A673 (cell line): ENCODE measurements at regions not wholly inside any gene's neighbourhood (a gene's known extent, or its start where the extent isn't known, plus 50 kb on each side); places are given as distances from the start of the nearest gene placed in this dataset.
"Not testable (repeated sequence)": the region's sequence is repeated elsewhere in the genome, so short reads cannot be mapped to it uniquely, and the experiment has no call there.

Source experiments
- BruUV-seq: library from RNA; stranded (reverse); fragments of 400-500 nt; replicated peaks from 2 replicates; lab custom pipeline; 2021; lab: Mats Ljungman, UMichigan
- CTCF ChIA-PET: fragments of 300-600 bp; sonication (Branson Sonifier 250); formaldehyde crosslinking; loops from one replicate; lab custom pipeline; 2022; ENCODE audit warnings: antibody characterized with exemption; lab: Charles Lee
- POLR2A ChIA-PET: fragments of 300-600 bp; sonication (Branson Sonifier 250); formaldehyde crosslinking; loops from one replicate; lab custom pipeline; 2022; ENCODE audit warnings: antibody characterized with exemption; ENCODE audit not compliant: low non-redundant PET; lab: Charles Lee
- DNase-seq: peaks from one replicate; pipeline ENCODE4 v3.0.0-alpha.2; 2015; ENCODE audit warnings: low spot score
- H3K27ac ChIP-seq: fragments of 200-600 bp; sonication (generic); 2 replicates; pipeline ENCODE4 v1.5.1; 2016; ENCODE audit warnings: mixed run types, low read depth, mild to moderate bottlenecking, mixed read lengths, antibody characterized with exemption, low read length; ENCODE audit not compliant: poor library complexity, severe bottlenecking
- H3K27me3 ChIP-seq: fragments of 200-600 bp; sonication (generic); replicated peaks from 2 replicates; pipeline ENCODE4 v1.6.1; 2017; ENCODE audit warnings: mixed run types, low read depth, mild to moderate bottlenecking, mixed read lengths, antibody characterized with exemption, low read length; ENCODE audit not compliant: insufficient read depth, poor library complexity
- H3K36me3 ChIP-seq: fragments of 200-600 bp; sonication (generic); 2 replicates; pipeline ENCODE4 v1.6.1; 2016; ENCODE audit warnings: mixed run types, mild to moderate bottlenecking, mixed read lengths, antibody characterized with exemption, low read length; ENCODE audit not compliant: insufficient read depth, poor library complexity, severe bottlenecking
- H3K4me1 ChIP-seq: fragments of 200-600 bp; sonication (generic); 2 replicates; pipeline ENCODE4 v1.6.1; 2017; ENCODE audit warnings: mixed run types, mild to moderate bottlenecking, mixed read lengths, antibody characterized with exemption, low read length; ENCODE audit not compliant: insufficient read depth, poor library complexity, severe bottlenecking
- H3K4me3 ChIP-seq: fragments of 200-600 bp; sonication (generic); 2 replicates; pipeline ENCODE4 v1.5.1; 2016; ENCODE audit warnings: low read depth, mixed run types, mild to moderate bottlenecking, mixed read lengths, low read length; ENCODE audit not compliant: poor library complexity, severe bottlenecking
- H3K9me3 ChIP-seq: fragments of 200-600 bp; sonication (generic); 2 replicates; pipeline ENCODE4 v1.6.1; 2016; ENCODE audit warnings: mixed run types, low read depth, mild to moderate bottlenecking, mixed read lengths, antibody characterized with exemption, low read length; ENCODE audit not compliant: poor library complexity, severe bottlenecking
- intact Hi-C: fragments of 100-400 bp; cut with micrococcal nuclease; formaldehyde crosslinking; loops from one replicate; pipeline ENCODE4 v1.10.0; 2022; ENCODE audit not compliant: unreplicated experiment

GRCh38 chr2:111320965-111321364 lies 200.3 kb downstream of the BCL2L11 start:
- H3K9me3 ChIP-seq, DNase-seq, H3K4me1 ChIP-seq, H3K27ac ChIP-seq, CTCF ChIA-PET, BruUV-seq, H3K27me3 ChIP-seq, intact Hi-C loops, H3K4me3 ChIP-seq, POLR2A ChIA-PET, H3K36me3 ChIP-seq: not testable (repeated sequence)

- H3K27ac ChIP-seq, BruUV-seq, intact Hi-C loops, POLR2A ChIA-PET, H3K4me3 ChIP-seq, H3K27me3 ChIP-seq, H3K4me1 ChIP-seq, H3K36me3 ChIP-seq, H3K9me3 ChIP-seq, CTCF ChIA-PET, DNase-seq: not testable (repeated sequence)
Observed at GRCh38 chr2:111323384-111323783, 202.7 kb downstream of the BCL2L11 start.

GRCh38 chr2:111327726-111328125 lies 207.0 kb downstream of the BCL2L11 start:
- CTCF ChIA-PET, DNase-seq, H3K36me3 ChIP-seq, POLR2A ChIA-PET, H3K9me3 ChIP-seq, BruUV-seq, H3K27ac ChIP-seq, intact Hi-C loops, H3K27me3 ChIP-seq, H3K4me1 ChIP-seq, H3K4me3 ChIP-seq: not testable (repeated sequence)

GRCh38 chr2:111329309-111329708 lies 208.6 kb downstream of the BCL2L11 start:
- H3K4me3 ChIP-seq, H3K27me3 ChIP-seq, H3K36me3 ChIP-seq, CTCF ChIA-PET, H3K9me3 ChIP-seq, DNase-seq, intact Hi-C loops, BruUV-seq, POLR2A ChIA-PET, H3K27ac ChIP-seq, H3K4me1 ChIP-seq: not testable (repeated sequence)

- H3K27ac ChIP-seq, H3K27me3 ChIP-seq, DNase-seq, CTCF ChIA-PET, H3K36me3 ChIP-seq, H3K4me3 ChIP-seq, intact Hi-C loops, H3K4me1 ChIP-seq, POLR2A ChIA-PET, H3K9me3 ChIP-seq, BruUV-seq: not testable (repeated sequence)
Observed at GRCh38 chr2:111331099-111331724, 210.5 kb downstream of the BCL2L11 start.

GRCh38 chr2:111335220-111335907 lies 214.7 kb downstream of the BCL2L11 start:
- H3K4me1 ChIP-seq, DNase-seq, H3K4me3 ChIP-seq, H3K36me3 ChIP-seq, intact Hi-C loops, POLR2A ChIA-PET, BruUV-seq, CTCF ChIA-PET, H3K9me3 ChIP-seq, H3K27me3 ChIP-seq, H3K27ac ChIP-seq: not testable (repeated sequence)

GRCh38 chr2:111338474-111338873 lies 217.8 kb downstream of the BCL2L11 start:
- POLR2A ChIA-PET, H3K4me3 ChIP-seq, H3K27me3 ChIP-seq, H3K4me1 ChIP-seq, CTCF ChIA-PET, intact Hi-C loops, H3K9me3 ChIP-seq, H3K27ac ChIP-seq, H3K36me3 ChIP-seq, DNase-seq, BruUV-seq: not testable (repeated sequence)
